Retinal pigment epithelial cell (primary cell): ENCODE measurements at regions not wholly inside any gene's neighbourhood (a gene's known extent, or its start where the extent isn't known, plus 50 kb on each side); places are given as distances from the start of the nearest gene placed in this dataset.

Experiments used
- DNase-seq: peaks from one replicate; pipeline ENCODE4 v3.0.0-alpha.2; 2010; ENCODE audit warnings: low read depth
- H3K4me3 ChIP-seq: 2 replicates; pipeline ENCODE4 v1.5.1; 2011; ENCODE audit warnings: mild to moderate bottlenecking, low read length, control low read depth, moderate library complexity
- TF ChIP-seq, protein P1 (sequence below): conservative IDR thresholded peaks from 2 replicates; pipeline ENCODE4 v1.5.1; 2011; ENCODE audit warnings: low read depth, low read length, control low read depth, inconsistent platforms

DNA sequence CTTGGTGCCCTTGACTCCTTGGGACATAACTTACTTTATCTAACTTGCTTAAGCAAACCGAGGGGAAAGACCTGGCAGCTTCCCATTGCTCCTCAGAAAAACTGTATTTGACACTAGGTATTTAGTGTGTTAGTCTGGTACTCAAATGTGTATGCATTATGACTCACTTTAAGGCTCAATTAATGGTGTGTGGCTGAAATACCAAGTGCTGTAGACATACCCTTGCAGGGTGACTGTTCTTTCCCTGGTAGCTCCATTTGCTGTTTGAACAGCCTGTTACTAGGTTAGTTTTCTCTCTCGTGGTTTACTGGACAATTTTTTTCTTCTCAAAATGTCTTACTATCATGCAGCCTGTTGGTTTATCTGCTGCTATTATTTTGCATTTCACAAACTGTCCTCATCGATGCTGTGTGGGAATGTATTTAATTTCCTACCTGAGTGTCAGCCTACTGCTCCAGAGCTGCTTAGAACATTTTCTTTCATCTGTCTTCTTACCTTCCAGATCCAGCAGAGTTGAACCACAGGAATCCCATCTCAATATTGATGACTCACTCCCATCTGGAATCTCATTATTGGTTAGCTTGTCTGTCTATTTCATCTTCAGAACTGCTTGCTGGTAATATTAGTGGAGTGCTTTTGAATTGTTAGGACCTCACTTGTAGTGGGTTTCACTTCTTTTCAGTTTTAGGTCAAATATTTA, 158.0 kb upstream of the FAT1 start:
- DNase-seq = peak; percentile 63
- no peak overlapping the region for H3K4me3 ChIP-seq
- TF ChIP-seq, protein P1, sequence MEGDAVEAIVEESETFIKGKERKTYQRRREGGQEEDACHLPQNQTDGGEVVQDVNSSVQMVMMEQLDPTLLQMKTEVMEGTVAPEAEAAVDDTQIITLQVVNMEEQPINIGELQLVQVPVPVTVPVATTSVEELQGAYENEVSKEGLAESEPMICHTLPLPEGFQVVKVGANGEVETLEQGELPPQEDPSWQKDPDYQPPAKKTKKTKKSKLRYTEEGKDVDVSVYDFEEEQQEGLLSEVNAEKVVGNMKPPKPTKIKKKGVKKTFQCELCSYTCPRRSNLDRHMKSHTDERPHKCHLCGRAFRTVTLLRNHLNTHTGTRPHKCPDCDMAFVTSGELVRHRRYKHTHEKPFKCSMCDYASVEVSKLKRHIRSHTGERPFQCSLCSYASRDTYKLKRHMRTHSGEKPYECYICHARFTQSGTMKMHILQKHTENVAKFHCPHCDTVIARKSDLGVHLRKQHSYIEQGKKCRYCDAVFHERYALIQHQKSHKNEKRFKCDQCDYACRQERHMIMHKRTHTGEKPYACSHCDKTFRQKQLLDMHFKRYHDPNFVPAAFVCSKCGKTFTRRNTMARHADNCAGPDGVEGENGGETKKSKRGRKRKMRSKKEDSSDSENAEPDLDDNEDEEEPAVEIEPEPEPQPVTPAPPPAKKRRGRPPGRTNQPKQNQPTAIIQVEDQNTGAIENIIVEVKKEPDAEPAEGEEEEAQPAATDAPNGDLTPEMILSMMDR = no peak

DNA sequence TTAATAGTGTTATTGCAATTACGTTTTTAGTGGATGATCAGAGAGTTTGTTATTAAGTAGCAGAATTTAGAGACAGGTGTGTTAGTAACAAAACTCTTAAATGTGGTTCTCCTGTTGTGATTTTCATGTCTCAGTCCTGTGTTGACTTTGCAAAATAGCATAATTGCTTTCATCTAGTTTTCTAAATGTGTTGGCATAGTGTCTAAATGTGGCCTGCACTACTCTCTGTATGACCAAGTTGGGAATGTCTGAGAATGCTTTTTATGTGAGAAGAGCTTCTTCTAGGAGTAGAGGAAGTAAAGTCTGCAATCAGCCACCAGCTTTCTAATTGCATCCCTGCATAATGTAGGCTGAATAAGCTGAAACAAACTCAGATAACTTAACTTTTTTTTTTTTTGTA, 158.6 kb upstream of the FAT1 start:
- TF ChIP-seq, protein P1 = no peak
- DNase-seq = no peak
- H3K4me3 ChIP-seq = no peak overlapping the region

DNA sequence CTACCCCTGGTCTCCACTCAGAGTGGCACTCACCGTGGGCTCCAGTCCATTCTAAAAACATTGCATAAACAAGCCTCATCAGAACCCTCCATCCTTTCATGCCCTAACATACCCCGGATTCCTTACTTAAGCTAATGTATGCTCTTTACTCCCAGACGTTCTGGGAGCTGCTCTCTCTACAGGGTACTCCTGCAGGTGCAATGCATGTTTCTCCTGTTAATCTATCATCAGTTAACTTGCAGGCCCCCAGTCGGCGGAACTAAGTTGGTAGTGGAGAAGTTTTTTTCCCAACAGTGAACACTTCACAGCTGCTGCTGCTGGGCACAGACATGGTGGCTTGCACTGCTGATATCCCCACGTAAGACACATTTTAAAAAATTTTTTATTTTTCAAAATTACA, 161.6 kb upstream of the FAT1 start:
- DNase-seq = no peak
- TF ChIP-seq, protein P1 = no peak

DNA sequence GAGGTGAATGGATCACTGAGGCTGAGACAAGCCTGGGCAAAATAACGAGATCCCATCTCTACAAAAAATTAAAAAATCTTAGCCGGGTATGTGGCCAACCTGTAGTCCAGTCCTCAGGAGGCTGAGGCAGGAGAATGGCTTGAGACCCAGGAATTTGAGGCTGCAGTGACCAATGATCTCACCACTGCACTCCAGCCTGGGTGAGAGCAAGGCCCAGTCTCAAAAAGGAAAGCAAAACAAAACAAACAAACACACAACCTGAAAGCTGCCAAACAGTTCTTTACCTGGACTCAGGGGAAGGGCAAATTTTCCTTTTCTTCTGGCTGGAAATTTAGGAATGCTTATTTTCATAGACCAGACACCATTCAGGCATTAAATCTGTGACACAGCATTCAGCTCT, 163.1 kb upstream of the FAT1 start:
- TF ChIP-seq, protein P1 = no peak
- no peak for DNase-seq
- no peak overlapping the region for H3K4me3 ChIP-seq

More for the DNA sequence above, 161.6 kb upstream of the FAT1 start:
- no peak overlapping the region for H3K4me3 ChIP-seq

DNA sequence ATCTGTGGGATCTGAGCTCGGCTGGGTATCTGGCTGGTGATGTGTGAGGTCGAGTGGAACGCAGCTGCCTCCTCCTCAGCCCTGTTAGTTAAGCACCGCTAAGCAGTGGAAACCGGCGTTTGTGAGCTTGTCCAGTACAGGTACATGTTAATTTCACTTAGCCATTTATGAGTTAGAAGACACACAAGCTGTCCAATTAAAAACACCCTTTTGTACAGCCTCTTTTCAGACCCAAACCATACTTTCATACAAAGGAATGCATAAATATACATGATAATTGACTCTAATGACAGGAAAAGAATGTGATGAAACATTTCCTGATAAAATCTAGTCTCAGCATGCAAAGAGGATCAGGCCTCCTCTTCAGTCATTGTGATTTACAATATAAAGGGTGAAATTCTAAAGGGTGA, 163.6 kb upstream of the FAT1 start:
- DNase-seq = no peak
- no peak overlapping the region for H3K4me3 ChIP-seq
- TF ChIP-seq, protein P1 = no peak

DNA sequence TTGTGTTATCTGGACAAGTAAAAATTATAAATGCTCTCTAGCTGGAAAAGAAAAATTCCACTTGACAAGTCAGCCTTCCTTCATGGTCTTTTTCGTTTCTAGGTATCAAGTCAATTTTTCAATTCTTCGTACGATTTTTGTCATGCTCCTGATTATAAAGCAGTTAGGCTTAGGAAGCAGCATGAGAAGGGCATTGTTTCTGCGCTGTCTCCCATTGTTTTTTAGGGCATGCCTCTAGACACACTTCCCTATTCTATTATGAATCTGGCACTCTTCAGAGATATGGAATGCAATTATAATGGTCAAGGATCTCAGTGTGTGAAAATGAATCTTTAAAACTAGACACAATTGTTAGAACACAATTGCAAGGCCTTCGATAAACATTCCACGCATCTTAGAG, 164.1 kb upstream of the FAT1 start:
- H3K4me3 ChIP-seq = no peak overlapping the region
- no peak for DNase-seq
- TF ChIP-seq, protein P1 = no peak

DNA sequence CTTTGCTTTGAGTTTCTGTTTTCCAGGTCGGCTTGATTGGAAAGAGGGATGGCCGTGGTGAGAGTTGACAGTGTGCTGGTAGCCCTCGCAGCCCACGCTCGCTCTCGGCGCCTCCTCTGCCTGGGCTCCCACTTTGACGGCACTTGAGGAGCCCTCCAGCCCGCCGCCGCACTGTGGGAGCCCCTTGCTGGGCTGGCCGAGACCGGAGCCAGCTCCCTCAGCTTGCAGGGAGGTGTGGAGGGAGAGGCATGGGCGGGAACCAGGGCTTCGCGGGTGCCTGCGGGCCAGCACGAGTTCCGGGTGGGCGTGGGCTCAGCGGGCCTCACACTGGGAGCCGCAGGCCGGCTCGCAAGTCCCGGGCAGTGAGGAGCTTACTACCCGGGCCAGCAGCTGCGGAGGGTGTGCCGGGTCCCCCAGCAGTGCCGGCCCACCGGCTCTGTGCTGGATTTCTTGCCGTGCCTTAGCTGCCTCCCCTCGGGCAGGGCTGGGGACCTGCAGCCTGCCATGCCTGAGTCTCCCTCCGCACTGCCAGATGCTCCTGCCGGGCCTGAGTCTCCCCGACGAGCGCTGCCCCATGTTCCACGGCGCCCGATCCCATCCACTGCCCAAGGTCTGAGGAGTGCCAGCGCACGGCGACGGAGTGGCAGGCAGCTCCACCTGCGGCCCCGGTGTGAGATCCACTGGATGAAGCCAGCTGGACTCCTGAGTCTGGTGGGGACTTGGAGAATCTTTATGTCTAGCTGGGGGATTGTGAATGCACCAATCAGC, 166.4 kb upstream of the FAT1 start:
- no peak for DNase-seq
- H3K4me3 ChIP-seq = no peak overlapping the region
- TF ChIP-seq, protein P1 = no peak
